ENCODE measurements at regions not wholly inside any gene's neighbourhood (a gene's known extent, or its start where the extent isn't known, plus 50 kb on each side); places are given as distances from the start of the nearest gene placed in this dataset.

- Histone ChIP-seq H3K36me3 (ENCODE audit: control insufficient read depth in 1 of 2, insufficient read depth in 2 of 2, low read length in 2 of 2) (no peaks in the 10 kb centered on the region), H4K20me1 (ENCODE audit: insufficient read depth) (no peaks in the 10 kb centered on the region), H3K9me3 (ENCODE audit: control insufficient read depth in 1 of 2, insufficient read depth in 1 of 2, low read depth in 1 of 2, low read length in 2 of 2) (no peaks in the 10 kb centered on the region), H3K79me2 (ENCODE audit: insufficient read depth, low read length) (no peaks in the 10 kb centered on the region), H2AFZ (ENCODE audit: low read depth, low read length, poor library complexity, severe bottlenecking) (no peak overlapping the region), H3K4me3 (replicated peaks in 1 of 2; ENCODE audit: low read depth in 1 of 2, low read length in 2 of 2) (no peak overlapping the region), H3K9me2 (ENCODE audit: insufficient read depth) (no peaks in the 10 kb centered on the region), H3K4me1 (ENCODE audit: control insufficient read depth in 1 of 2, insufficient read depth in 2 of 2, low read length in 2 of 2) (no peaks in the 10 kb centered on the region), H3K9ac (ENCODE audit: low read length) (no peak overlapping the region), H3K27me3 (ENCODE audit: insufficient read depth, low read length) (no peaks in the 10 kb centered on the region), H3K4me2 (ENCODE audit: low read length) (no peak overlapping the region), H3K27ac (ENCODE audit: low read depth, low read length) (no peak overlapping the region)
- CTCF ChIA-PET, result no interaction called here
- RAD21 ChIA-PET (ENCODE audit: low non-redundant PET in 1 of 2, low total read pairs in 2 of 2, uncharacterized antibody in 2 of 2, unreplicated experiment in 2 of 2), result no interaction called here
- DNase-seq (ENCODE audit: low read depth, low spot score) (no peak), ATAC-seq (no peak)
- intact Hi-C loops (cut with micrococcal nuclease), result no loop called here
- POLR2A ChIA-PET, result no interaction called here
- no TSS peak for BruUV-seq (replicated peaks)
- no peak for TF ChIP-seq ZFX (IDR thresholded peaks at IDR 0.05)
- no peak for TF ChIP-seq FOSL1 (IDR thresholded peaks at IDR 0.05; ENCODE audit: low read depth)
- TF ChIP-seq ZBTB33 (IDR thresholded peaks at IDR 0.05; ENCODE audit: extremely low read depth, insufficient replicate concordance, low read length), result no peak
- TF ChIP-seq ATF3 (IDR thresholded peaks at IDR 0.05), result no peak
- TF ChIP-seq EZH2phosphoT487 (IDR thresholded peaks at IDR 0.05; ENCODE audit: borderline replicate concordance), result no peak
- no peak for TF ChIP-seq SP1 (IDR thresholded peaks at IDR 0.05; ENCODE audit: low read depth)
- no peak for TF ChIP-seq TCF7L2 (IDR thresholded peaks at IDR 0.05; ENCODE audit: borderline replicate concordance, extremely low read depth, insufficient read depth, insufficient read length)
- no peak for TF ChIP-seq ZNF274 (IDR thresholded peaks at IDR 0.05; ENCODE audit: low read depth, low read length)
- no peak for TF ChIP-seq POLR2A (IDR thresholded peaks at IDR 0.05; ENCODE audit: borderline replicate concordance, extremely low read depth, insufficient read depth, insufficient read length)
- no peak for TF ChIP-seq YY1 (IDR thresholded peaks at IDR 0.05; ENCODE audit: extremely low read depth, insufficient replicate concordance, low read depth, low read length)
- TF ChIP-seq ELF1 (IDR thresholded peaks at IDR 0.05; ENCODE audit: borderline replicate concordance, low read depth), result no peak
- TF ChIP-seq CTCF (IDR thresholded peaks at IDR 0.05 in 2 of 3, conservative IDR thresholded peaks at IDR 0.05 in 1 of 3; ENCODE audit: borderline replicate concordance in 1 of 3, insufficient read depth in 1 of 3, low read depth in 2 of 3, low read length in 2 of 3), result no peak
- TF ChIP-seq SIN3A (IDR thresholded peaks at IDR 0.05; ENCODE audit: low read depth), result no peak
- TF ChIP-seq REST (IDR thresholded peaks at IDR 0.05; ENCODE audit: low read depth), result no peak
- TF ChIP-seq CBX3 (IDR thresholded peaks at IDR 0.05; ENCODE audit: low read depth), result no peak
Observed at GRCh38 chr11:105548359-105548758, 61.5 kb upstream of the GRIA4 start.

Measured in HCT116 (cell line).